WI38 (cell line): ENCODE measurements at regions not wholly inside any gene's neighbourhood (a gene's known extent, or its start where the extent isn't known, plus 50 kb on each side); places are given as distances from the start of the nearest gene placed in this dataset.

Experiments
- H3K4me3 ChIP-seq: 2 replicates; pipeline ENCODE4 v1.5.1; 2011; ENCODE audit warnings: low read depth, mild to moderate bottlenecking, control low read depth, low read length
- CTCF ChIP-seq: IDR thresholded peaks from 2 replicates; pipeline ENCODE4 v1.5.1; 2012; ENCODE audit warnings: low read depth, mild to moderate bottlenecking, control low read depth, low read length

- no peak overlapping the region for H3K4me3 ChIP-seq
- no peak for TF ChIP-seq CTCF
Observed at GRCh38 chr2:4029081-4029480, 325.7 kb downstream of the DCDC2C start.

GRCh38 chr2:4039896-4040295 lies 336.5 kb downstream of the DCDC2C start:
- no peak for TF ChIP-seq CTCF
- no peak overlapping the region for H3K4me3 ChIP-seq

DNA sequence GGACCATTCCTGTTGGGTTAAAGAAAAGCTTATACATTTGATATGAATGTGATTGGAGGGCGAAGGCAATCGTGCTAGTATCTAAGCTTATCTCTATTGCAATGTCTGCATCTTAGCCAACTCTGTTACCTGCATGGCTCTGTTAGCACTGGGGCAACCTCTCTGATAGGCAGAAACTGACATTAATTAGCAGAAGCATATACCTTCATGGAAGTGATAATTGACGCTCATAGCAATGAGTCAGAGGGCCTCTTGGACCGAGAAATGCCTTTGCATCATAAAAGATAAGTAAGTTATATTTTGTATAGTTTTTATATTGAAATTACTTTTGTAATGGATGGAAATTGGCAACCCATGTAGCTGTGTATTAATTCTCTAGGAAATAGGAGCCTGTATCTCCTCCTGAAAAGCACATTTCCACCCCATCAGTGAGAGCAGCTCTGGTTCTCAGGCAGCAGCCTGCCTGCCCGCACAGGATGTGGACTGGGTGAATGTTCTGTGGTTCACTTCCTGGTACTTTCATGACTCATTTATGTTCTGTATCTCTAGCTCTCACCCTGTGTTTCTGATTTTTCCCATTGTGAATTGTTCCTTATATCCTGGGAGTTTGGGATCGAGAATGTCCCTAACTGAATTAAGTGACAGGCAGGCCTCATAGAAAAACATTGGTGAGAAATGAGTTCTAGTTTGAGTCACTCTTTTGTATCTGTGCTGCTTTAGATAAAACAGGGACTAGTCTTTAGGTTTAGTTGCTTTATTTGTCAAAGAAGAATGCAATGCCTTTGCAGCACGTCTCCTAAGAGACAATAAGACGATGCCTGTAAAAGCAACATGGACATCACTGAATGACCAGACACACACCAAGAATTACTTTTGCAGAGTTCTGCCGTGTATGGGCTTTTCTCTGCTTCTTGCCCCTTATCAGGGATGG lies 344.9 kb downstream of the DCDC2C start:
- TF ChIP-seq CTCF, result no peak
- no peak overlapping the region for H3K4me3 ChIP-seq

- no peak for TF ChIP-seq CTCF
Observed at GRCh38 chr2:4049463-4049862, 346.1 kb downstream of the DCDC2C start.

DNA sequence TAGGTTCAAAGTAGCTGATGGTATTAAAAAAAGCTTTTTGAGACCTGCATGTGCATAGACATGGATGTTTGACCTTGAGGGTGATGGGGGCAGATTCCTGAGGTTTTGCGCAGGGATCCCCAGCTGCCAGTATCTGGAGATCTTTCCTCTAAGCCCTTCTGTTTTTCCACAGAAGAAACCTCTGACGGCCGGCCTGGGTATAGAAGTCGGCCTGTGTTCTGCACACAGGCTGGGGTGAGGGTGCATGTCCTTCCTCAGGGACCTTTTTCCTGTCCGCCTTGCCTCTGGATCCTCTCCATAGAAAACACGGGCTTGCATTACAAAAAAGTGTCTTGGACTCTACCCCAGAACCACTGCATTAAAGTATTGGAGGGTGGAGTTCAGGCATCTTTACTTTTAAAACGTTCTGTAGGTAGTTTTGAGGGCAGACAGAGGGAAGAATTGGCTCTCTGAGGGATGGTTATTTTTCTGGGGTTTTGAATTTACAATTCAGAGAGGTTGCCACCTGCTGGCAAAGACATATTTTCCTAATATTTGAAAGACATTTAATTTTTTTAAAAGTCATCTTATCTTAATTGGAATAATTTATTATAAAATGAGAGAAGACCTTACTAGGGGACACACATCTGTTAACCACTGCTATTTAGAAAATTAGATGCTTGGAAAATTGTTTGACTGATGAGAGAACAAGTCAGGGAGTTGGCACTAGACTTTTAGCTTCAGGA lies 350.6 kb downstream of the DCDC2C start:
- no peak overlapping the region for H3K4me3 ChIP-seq
- TF ChIP-seq CTCF, result no peak

More at GRCh38 chr2:4049463-4049862, 346.1 kb downstream of the DCDC2C start:
- H3K4me3 ChIP-seq, result no peak overlapping the region

- no peak for TF ChIP-seq CTCF
- H3K4me3 ChIP-seq, result no peak overlapping the region
Observed at GRCh38 chr2:4066217-4066616, 362.8 kb downstream of the DCDC2C start.
